CD4-positive, alpha-beta memory T cell (primary cell): ENCODE measurements at regions not wholly inside any gene's neighbourhood (a gene's known extent, or its start where the extent isn't known, plus 50 kb on each side); places are given as distances from the start of the nearest gene placed in this dataset.

Source experiments
- CTCF ChIA-PET: fragments of 350-600 bp; sonication (Branson Sonifier 250); formaldehyde crosslinking; loops from one replicate; lab custom pipeline; 2021; ENCODE audit warnings: inconsistent platforms; ENCODE audit not compliant: partially characterized antibody; lab: Charles Lee
- POLR2A ChIA-PET: fragments of 350-600 bp; sonication (Branson Sonifier 250); formaldehyde crosslinking; loops from one replicate; lab custom pipeline; 2021; ENCODE audit not compliant: partially characterized antibody; lab: Charles Lee
- DNase-seq, 5 donors: peaks; one replicate each; pipeline versions ENCODE4 v3.0.0 to v3.0.0-alpha.2; 2020 to 2022; ENCODE audit warnings: mixed read lengths in 1 of 5
- H3K27ac ChIP-seq: one replicate; pipeline ENCODE4 v1.7.0; 2013; ENCODE audit warnings: low read depth, low read length
- H3K27me3 ChIP-seq: 2 replicates; pipeline ENCODE4 v1.7.0; 2013; ENCODE audit warnings: mild to moderate bottlenecking, low read length, moderate library complexity; ENCODE audit not compliant: insufficient read depth
- H3K36me3 ChIP-seq: 2 replicates; pipeline ENCODE4 v1.7.0; 2013; ENCODE audit warnings: mild to moderate bottlenecking, low read length, moderate library complexity; ENCODE audit not compliant: insufficient read depth
- H3K4me1 ChIP-seq: 2 replicates; pipeline ENCODE4 v1.7.0; 2013; ENCODE audit warnings: mild to moderate bottlenecking, low read length, moderate library complexity; ENCODE audit not compliant: insufficient read depth
- H3K4me3 ChIP-seq, 2 donors: one replicate each; pipeline ENCODE4 v1.7.0; 2013; ENCODE audit warnings: low read length in 2 of 2, mild to moderate bottlenecking in 1 of 2
- H3K9me3 ChIP-seq, 2 donors: one replicate each; pipeline ENCODE4 v1.7.0; 2013; ENCODE audit warnings: low read length in 2 of 2, control low read depth in 1 of 2; ENCODE audit not compliant: control insufficient read depth in 1 of 2
- H3K27ac Mint-ChIP-seq, 7 donors: one replicate each; pipeline ENCODE4 v1.8.0; 2020 to 2021; ENCODE audit warnings: mixed read lengths in 7 of 7, mild to moderate bottlenecking in 6 of 7, inconsistent platforms in 3 of 7, moderate library complexity in 3 of 7
- H3K27me3 Mint-ChIP-seq, 2 donors: one replicate each; pipeline ENCODE4 v1.8.0; 2020 to 2021; ENCODE audit warnings: mixed read lengths in 2 of 2
- H3K36me3 Mint-ChIP-seq, 2 donors: one replicate each; pipeline ENCODE4 v1.8.0; 2020 to 2021; ENCODE audit warnings: mixed read lengths in 2 of 2, inconsistent platforms in 1 of 2, mild to moderate bottlenecking in 1 of 2
- H3K4me1 Mint-ChIP-seq, 4 donors: one replicate each; pipeline ENCODE4 v1.8.0; 2020 to 2021; ENCODE audit warnings: mixed read lengths in 4 of 4, mild to moderate bottlenecking in 1 of 4
- H3K4me3 Mint-ChIP-seq, 8 donors: one replicate each; pipeline ENCODE4 v1.8.0; 2020 to 2021; ENCODE audit warnings: mixed read lengths in 8 of 8, mild to moderate bottlenecking in 7 of 8, moderate library complexity in 6 of 8, inconsistent platforms in 3 of 8
- H3K9me3 Mint-ChIP-seq, 8 donors: one replicate each; pipeline ENCODE4 v1.8.0; 2020 to 2021; ENCODE audit warnings: mixed read lengths in 8 of 8, mild to moderate bottlenecking in 5 of 8, inconsistent platforms in 3 of 8, moderate library complexity in 1 of 8
- intact Hi-C: fragments of 100-400 bp; cut with micrococcal nuclease; formaldehyde crosslinking; loops from one replicate; pipeline ENCODE4 v1.15.1; 2023

- H3K4me1 ChIP-seq: no peaks in the 10 kb centered on the region
- Mint-ChIP-seq H3K27ac (no peak overlapping the region), H3K4me3 (no peak overlapping the region), H3K36me3 (no peaks in the 10 kb centered on the region), H3K9me3 (peaks cover 5 to 25% (median 11%) of the 10 kb centered on the region in 8 donors), H3K27me3 (no peaks in the 10 kb centered on the region), H3K4me1 (no peaks in the 10 kb centered on the region)
- H3K27me3 ChIP-seq: no peaks in the 10 kb centered on the region
- ChIA-PET CTCF (no interaction called here), POLR2A (no interaction called here)
- no peak overlapping the region for H3K4me3 ChIP-seq
- H3K9me3 ChIP-seq: peaks cover 0 to 5% of the 10 kb centered on the region in 2 donors
- intact Hi-C loops: no loop called here
- no peaks in the 10 kb centered on the region for H3K36me3 ChIP-seq
- H3K27ac ChIP-seq: no peak overlapping the region
- DNase-seq: no peak
Measured at GRCh38 chr3:80424951-80425350, 657.2 kb upstream of the ROBO1 start.

- Mint-ChIP-seq H3K9me3 (peaks cover 0 to 9% (median 2%) of the 10 kb centered on the region in 8 donors), H3K36me3 (no peaks in the 10 kb centered on the region), H3K4me1 (no peaks in the 10 kb centered on the region), H3K27ac (no peak overlapping the region), H3K4me3 (no peak overlapping the region), H3K27me3 (no peaks in the 10 kb centered on the region)
- Histone ChIP-seq H3K36me3 (no peaks in the 10 kb centered on the region), H3K27ac (no peak overlapping the region), H3K4me3 (no peak overlapping the region), H3K27me3 (no peaks in the 10 kb centered on the region), H3K4me1 (no peaks in the 10 kb centered on the region), H3K9me3 (no peaks in the 10 kb centered on the region)
- intact Hi-C loops: no loop called here
- DNase-seq: no peak
- CTCF ChIA-PET: no interaction called here
- POLR2A ChIA-PET: no interaction called here
Measured at GRCh38 chr3:80408030-80408721, 640.4 kb upstream of the ROBO1 start.

GRCh38 chr3:80405618-80406017 is 637.8 kb upstream of the ROBO1 start:
- no peaks in the 10 kb centered on the region for H3K27me3 ChIP-seq
- DNase-seq: no peak
- H3K4me3 ChIP-seq: no peak overlapping the region
- intact Hi-C loops: no loop called here
- ChIA-PET CTCF (no interaction called here), POLR2A (no interaction called here)
- no peak overlapping the region for H3K27ac ChIP-seq
- Mint-ChIP-seq H3K36me3 (no peaks in the 10 kb centered on the region), H3K4me3 (no peak overlapping the region), H3K4me1 (no peaks in the 10 kb centered on the region), H3K9me3 (peaks cover 0 to 10% (median under 1%) of the 10 kb centered on the region in 8 donors), H3K27me3 (no peaks in the 10 kb centered on the region), H3K27ac (no peak overlapping the region)
- no peaks in the 10 kb centered on the region for H3K9me3 ChIP-seq
- no peaks in the 10 kb centered on the region for H3K4me1 ChIP-seq
- H3K36me3 ChIP-seq: no peaks in the 10 kb centered on the region

GRCh38 chr3:80395023-80395422 is 627.2 kb upstream of the ROBO1 start:
- H3K27ac ChIP-seq: no peak overlapping the region
- DNase-seq: no peak
- POLR2A ChIA-PET: no interaction called here
- no peak overlapping the region for H3K27ac Mint-ChIP-seq
- no peak overlapping the region for H3K4me3 ChIP-seq
- intact Hi-C loops: no loop called here
- H3K4me1 ChIP-seq: no peaks in the 10 kb centered on the region
- CTCF ChIA-PET: no interaction called here
- H3K27me3 ChIP-seq: no peaks in the 10 kb centered on the region
- peaks cover 0 to 4% of the 10 kb centered on the region in 2 donors for H3K9me3 ChIP-seq
- H3K36me3 Mint-ChIP-seq: no peaks in the 10 kb centered on the region
- H3K4me1 Mint-ChIP-seq: no peaks in the 10 kb centered on the region
- H3K27me3 Mint-ChIP-seq: no peaks in the 10 kb centered on the region
- H3K36me3 ChIP-seq: no peaks in the 10 kb centered on the region
- no peak overlapping the region for H3K4me3 Mint-ChIP-seq
- H3K9me3 Mint-ChIP-seq: peaks cover 0 to 23% (median 6%) of the 10 kb centered on the region in 8 donors

GRCh38 chr3:80391573-80391972 is 623.8 kb upstream of the ROBO1 start:
- intact Hi-C loops: no loop called here
- ChIA-PET POLR2A (no interaction called here), CTCF (no interaction called here)
- H3K36me3 Mint-ChIP-seq: no peaks in the 10 kb centered on the region
- no peaks in the 10 kb centered on the region for H3K36me3 ChIP-seq
- H3K27ac ChIP-seq: no peak overlapping the region
- peaks cover 0 to 13% (median 5%) of the 10 kb centered on the region in 8 donors for H3K9me3 Mint-ChIP-seq
- H3K4me3 ChIP-seq: no peak overlapping the region
- H3K27ac Mint-ChIP-seq: no peak overlapping the region
- no peaks in the 10 kb centered on the region for H3K27me3 Mint-ChIP-seq
- no peaks in the 10 kb centered on the region for H3K9me3 ChIP-seq
- H3K4me3 Mint-ChIP-seq: no peak overlapping the region
- no peaks in the 10 kb centered on the region for H3K27me3 ChIP-seq
- H3K4me1 Mint-ChIP-seq: no peaks in the 10 kb centered on the region
- no peaks in the 10 kb centered on the region for H3K4me1 ChIP-seq
- no peak for DNase-seq

GRCh38 chr3:80384811-80385210 is 617.0 kb upstream of the ROBO1 start:
- Histone ChIP-seq H3K4me3 (no peak overlapping the region), H3K27ac (no peak overlapping the region), H3K36me3 (no peaks in the 10 kb centered on the region), H3K4me1 (no peaks in the 10 kb centered on the region), H3K9me3 (no peaks in the 10 kb centered on the region), H3K27me3 (no peaks in the 10 kb centered on the region)
- H3K27me3 Mint-ChIP-seq: no peaks in the 10 kb centered on the region
- H3K27ac Mint-ChIP-seq: no peak overlapping the region
- CTCF ChIA-PET: no interaction called here
- no peak overlapping the region for H3K4me3 Mint-ChIP-seq
- peaks cover 5 to 30% (median 11%) of the 10 kb centered on the region in 8 donors for H3K9me3 Mint-ChIP-seq
- no peak for DNase-seq
- intact Hi-C loops: no loop called here
- peaks cover 0 to 1% of the 10 kb centered on the region in 2 donors for H3K36me3 Mint-ChIP-seq
- POLR2A ChIA-PET: no interaction called here
- no peaks in the 10 kb centered on the region for H3K4me1 Mint-ChIP-seq

GRCh38 chr3:80374423-80374822 is 606.6 kb upstream of the ROBO1 start:
- Histone ChIP-seq H3K9me3 (no peaks in the 10 kb centered on the region), H3K36me3 (no peaks in the 10 kb centered on the region), H3K27me3 (no peaks in the 10 kb centered on the region), H3K4me3 (no peak overlapping the region), H3K4me1 (no peaks in the 10 kb centered on the region), H3K27ac (no peak overlapping the region)
- H3K27me3 Mint-ChIP-seq: no peaks in the 10 kb centered on the region
- CTCF ChIA-PET: no interaction called here
- POLR2A ChIA-PET: no interaction called here
- no peaks in the 10 kb centered on the region for H3K36me3 Mint-ChIP-seq
- intact Hi-C loops: no loop called here
- H3K9me3 Mint-ChIP-seq: peaks cover 2 to 12% (median 8%) of the 10 kb centered on the region in 8 donors
- no peaks in the 10 kb centered on the region for H3K4me1 Mint-ChIP-seq
- H3K4me3 Mint-ChIP-seq: no peak overlapping the region
- no peak for DNase-seq
- H3K27ac Mint-ChIP-seq: no peak overlapping the region
